HL-60/S4 (cell line): ENCODE measurements at regions not wholly inside any gene's neighbourhood (a gene's known extent, or its start where the extent isn't known, plus 50 kb on each side); places are given as distances from the start of the nearest gene placed in this dataset.

Experiments
- in situ Hi-C: fragments of 300-500 bp; cut with MboI; formaldehyde crosslinking; loops from 2 replicates; pipeline ENCODE4 v1.14.3; 2022; ENCODE audit warnings: low sequenced_read_pairs

DNA sequence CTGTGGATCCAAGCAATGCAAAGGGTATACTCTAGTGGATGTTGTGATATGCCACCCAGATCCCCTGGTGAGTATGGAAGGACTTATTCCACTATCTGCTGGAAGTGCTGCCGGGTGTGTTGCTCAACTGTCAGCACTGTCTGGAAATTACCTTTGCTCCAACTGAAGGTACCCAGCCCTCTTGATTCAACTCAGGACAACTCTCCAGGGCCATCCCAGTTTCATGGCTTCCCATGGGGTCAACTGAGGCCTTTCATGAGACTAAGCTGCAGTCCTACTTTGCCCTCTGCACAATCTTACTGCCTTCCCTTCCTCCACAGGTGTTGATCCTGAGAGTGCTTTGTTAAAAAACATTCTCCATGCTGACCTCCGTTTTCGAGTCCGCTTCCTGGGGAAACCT lies 99.8 kb downstream of the SPRY1 start:
- in situ Hi-C loops: no loop called here

DNA sequence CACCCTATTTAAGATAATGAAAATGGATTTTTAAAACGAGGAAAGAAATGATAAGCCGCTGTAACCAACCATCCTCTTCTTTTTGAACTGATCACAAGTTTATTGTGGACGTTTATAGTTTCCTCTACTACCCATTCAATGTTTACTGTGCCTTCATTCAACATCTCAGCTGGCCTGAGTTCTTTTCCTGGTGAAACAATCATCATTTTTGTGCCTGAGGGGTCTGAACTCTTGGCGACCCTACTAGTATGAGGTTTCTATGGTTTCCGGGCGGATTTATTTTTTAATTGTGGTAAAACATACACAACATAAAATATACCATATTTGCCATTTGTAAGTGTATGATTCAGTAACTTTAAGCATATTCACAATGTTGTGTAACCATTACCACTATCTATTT lies 100.7 kb downstream of the SPRY1 start:
- in situ Hi-C loops: no loop called here

DNA sequence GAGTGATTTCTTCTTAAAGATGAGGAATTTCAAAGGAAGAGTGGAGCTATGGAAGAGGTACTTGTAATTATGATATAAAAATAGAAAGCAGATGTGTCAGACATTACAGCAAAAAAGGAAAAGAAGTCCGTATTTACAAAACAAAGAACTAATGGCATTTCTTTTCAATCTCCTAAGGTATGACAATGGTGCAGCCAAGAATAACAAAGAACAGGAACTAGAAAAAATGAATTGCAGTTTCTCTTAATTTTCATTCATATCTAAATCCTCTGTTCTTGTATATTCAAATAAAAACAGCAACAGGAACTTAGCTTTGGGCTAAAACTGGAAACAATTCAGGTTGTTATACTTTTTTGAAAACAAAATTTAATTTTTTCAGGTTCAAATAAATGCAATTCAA lies 105.1 kb downstream of the SPRY1 start:
- in situ Hi-C loops: no loop called here

DNA sequence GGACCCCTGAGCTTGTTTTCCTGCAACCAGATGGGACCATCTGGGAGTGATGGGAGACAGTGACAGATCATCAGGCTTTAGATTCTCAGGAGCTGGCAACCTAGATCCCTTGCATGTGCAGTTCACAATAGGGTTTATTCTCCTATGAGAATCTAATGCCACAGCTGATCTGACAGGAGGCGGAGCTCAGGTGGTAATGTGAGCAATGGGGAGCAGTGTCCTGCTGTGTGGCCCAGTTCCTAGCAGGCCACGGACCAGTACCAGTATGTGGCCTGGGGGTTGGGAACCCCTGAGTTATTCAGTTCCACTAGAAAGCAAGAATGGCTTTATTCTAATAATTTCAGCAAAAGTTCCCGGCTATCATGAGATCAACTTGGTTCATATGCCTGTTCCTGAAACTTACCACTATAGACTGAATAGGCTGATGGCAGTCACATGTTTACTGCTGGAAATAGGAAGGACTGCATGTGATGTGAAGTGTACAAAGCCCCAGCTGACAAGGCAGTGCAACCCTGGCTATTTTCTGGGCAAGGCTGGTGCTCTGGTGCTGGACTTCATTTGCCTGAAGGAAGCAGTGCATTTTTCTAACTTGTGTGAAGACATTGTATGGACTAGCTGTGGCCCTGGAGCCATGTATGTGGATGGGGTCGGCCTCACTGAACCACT lies 107.2 kb downstream of the SPRY1 start:
- in situ Hi-C loops: no loop called here

DNA sequence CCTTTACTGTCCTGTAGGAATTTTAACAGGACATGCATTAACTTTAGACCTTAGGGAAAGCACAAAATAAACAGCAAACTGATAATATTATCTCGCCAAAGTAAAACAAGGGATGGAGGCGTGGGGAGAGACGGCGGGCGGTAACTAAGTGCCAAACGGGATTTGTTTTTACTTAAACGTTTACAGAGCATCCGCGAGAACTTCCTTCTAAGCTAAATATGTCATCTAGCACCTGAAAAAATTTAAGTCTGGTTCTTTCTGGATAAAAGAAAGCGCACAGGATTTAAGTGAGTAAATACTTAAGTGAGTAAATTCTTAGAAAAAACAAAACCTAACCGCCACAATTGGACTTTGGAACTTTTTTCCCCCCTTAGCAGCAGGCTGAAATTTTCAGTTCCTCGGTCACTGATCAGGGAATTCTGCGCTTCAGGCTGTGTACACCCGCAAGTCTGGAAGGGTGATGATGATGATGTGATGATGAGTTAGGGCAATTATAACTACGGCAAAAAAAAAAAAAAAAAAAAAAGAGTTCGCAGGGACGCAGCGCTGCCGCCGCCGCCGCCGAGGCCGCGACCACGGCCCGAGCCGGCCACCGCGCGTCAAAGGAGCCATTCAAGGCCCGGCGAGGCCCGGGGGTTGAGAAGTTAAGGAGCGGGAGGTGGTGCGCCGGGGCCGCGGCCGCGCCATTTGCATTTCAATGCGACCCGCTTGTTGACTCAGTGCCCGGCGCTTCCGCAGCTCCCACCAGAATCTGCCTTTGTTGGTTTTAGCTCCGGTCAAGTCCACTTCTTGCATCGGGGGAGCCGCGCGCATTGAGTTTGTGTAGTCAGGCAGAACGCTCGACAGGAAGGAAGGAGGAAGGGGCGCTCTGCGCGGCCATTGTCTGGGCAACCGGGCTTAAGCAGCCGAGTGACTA lies 108.8 kb downstream of the SPRY1 start:
- in situ Hi-C loops: no loop called here

DNA sequence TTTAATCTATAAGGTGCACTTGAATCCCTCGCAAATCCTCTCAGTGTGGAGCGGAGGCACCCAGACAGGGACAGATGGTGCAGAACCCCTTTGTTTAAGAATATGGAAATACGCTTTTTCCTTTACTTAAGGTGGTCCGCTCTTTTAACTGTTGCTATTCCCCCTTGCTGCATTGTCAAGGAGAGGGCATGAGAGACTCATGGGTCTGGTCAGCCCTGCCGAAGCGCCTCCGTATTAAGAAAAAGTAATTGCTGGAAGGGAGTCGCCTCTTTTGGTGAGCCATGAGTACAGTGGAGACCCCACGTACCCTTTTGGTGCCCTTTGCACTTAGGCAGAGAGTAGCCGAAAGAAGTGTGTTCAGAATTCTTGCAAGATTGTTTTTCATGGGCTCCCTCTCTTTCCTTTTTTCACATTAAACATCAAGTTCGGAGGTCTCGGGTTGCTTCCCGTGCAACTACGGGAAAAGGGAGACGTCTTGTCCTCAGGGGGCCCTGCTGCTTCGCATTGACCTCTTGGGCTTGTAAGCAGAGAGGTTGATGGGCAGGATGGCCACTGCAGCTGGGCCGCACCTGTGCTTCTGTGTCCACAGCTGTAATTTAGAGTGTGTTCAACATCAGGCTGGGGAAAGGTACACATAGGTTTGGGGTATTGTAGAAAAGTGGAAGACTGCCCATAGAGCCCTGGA lies 109.6 kb downstream of the SPRY1 start:
- in situ Hi-C loops: no loop called here

DNA sequence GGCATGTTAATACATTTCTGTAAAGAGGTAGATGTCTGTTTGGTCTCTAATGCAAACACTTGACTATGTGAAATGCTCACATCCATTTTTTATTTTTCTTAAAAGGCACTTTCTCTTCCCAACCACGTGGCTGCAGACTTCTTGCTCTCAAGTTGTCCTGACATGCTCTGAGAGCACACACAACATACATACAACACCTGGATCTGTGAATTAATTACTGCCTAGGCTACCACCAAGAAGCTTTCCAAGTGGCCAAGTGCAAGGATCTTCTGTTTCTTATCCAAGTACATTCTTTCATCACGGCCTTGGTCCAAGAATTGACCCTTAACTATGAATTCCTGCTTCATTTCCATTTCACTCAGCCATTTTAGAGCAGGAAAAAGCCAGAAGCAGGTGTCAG lies 110.8 kb downstream of the SPRY1 start:
- in situ Hi-C loops: no loop called here

DNA sequence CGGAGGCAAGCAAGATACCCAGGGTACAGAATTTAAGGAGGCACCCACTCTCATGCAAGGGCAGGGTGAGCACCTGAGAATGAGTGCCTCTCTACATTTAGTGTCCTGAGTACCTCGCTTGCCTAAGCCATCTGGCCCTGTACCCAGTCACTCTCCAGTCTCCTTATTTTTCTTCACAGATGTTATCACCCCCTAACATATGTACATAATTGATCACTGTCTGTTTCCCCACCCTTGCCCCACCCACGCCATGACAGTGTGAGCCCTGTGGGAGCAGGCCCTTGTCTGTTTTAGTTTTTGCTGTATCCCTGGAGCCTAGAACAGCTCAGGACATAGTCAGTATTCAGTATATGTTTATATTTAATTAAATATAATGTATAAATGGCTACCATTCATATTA lies 113.6 kb downstream of the SPRY1 start:
- in situ Hi-C loops: no loop called here

DNA sequence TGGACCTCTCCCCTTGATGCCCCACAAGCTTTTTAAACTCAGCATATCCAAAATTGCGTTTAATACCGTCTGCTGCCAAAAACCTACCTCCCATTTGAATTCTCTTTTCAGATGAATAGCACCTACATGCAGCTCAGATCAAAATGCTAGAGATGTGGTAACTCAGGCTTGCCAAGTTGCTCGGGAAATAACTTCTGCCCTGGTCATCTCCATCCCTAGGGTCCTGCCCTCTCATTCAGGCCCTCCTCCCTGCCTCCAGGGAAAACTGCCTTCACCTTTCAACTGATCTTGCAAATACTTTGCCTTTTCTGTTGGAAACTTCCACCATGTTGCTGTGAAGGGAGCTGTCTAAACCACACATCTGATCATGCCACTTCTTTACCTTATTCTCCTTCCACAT lies 114.1 kb downstream of the SPRY1 start:
- in situ Hi-C loops: no loop called here

DNA sequence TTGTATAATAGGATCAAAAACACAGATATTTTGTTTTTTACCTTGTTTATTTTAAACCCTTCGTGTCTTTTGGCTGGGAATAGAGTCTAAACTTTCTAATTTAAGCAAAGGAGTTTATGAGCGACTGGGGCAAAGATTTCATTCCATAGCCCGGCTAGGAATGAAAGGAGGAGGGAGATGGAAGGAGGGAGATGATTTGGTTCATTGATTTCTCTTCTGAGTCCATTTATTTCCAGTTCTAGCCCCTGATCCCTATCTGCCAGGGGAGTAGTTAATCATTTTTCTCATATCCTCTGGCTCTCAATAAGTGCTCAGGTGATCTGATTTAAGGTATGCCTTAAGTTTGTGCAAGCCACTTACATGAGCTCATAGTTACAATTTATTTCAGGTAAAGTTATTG lies 120.0 kb downstream of the SPRY1 start:
- in situ Hi-C loops: no loop called here

DNA sequence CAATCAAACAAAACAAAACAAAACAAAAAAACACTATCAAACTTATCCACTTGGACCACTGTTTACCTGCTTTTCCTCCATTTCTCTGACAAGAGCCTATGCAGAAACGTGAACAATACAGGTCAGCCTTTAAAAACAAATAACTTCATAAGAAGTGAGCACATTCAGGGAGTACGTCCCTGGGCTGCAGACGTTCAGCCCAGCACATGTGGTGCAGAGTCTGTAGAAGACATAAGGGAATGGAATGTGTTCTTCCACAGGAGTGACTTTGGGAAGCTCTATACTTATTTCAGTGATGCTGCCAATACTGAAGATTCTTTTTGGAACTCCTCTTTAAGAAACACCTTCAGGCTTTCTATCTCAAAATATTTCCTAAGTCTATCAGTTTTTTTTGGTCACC lies 120.6 kb downstream of the SPRY1 start:
- in situ Hi-C loops: no loop called here

DNA sequence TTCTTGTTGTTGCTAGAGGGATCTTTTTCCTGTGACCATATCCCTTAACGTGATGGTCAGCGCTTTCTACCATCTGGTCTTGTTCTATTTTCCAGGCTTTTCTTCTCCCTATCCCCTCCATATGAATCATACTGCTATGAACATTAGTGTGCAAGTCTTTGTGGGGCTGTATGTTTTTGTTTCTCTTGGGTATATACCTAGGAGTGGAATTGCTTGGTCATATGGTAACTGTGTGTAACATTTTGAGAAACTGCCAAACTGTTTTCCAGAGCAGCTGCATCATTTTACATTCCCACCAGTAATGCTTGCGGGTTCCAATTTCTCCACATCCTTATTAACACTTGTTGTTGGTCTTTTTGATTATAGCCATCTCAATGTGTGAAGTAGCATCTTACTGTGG lies 121.4 kb downstream of the SPRY1 start:
- in situ Hi-C loops: no loop called here

DNA sequence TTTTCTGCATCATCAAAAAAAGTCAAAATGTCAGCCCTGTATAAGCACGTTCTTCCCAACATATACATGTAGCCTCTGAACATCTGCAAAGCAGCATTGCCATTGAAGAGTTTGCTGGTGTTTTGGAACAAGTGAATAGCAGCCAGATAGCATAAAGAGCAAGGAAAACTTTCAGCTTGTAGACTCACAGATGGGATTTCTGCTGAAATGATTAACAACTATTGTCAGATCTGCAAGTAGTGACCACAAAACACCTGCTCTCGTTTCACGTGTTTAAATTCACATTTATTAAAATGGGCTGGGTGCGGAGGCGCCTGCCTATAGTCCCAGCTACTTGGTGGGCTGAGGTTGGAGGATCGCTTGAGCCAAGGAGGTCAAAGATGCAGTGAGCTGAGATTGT lies 123.7 kb downstream of the SPRY1 start:
- in situ Hi-C loops: no loop called here

DNA sequence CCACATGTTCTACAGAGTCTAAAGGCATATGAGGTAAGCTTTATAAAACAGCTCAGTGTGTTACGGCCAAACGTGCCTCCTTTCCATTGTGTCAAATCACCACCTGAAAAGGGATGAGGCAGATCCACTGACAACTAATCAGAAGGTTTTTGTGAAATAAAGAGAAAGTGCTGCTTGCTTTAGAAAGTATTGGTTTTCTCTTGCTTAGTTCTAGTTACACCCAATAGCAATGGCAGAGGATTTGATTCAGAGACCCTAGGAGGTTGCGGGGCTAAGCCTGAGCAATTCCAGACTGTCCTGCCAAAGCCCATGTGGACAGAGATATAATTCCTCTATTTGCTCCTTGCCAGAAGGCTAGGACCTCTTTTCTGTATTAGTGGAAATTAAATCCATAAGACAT lies 125.5 kb downstream of the SPRY1 start:
- in situ Hi-C loops: no loop called here

DNA sequence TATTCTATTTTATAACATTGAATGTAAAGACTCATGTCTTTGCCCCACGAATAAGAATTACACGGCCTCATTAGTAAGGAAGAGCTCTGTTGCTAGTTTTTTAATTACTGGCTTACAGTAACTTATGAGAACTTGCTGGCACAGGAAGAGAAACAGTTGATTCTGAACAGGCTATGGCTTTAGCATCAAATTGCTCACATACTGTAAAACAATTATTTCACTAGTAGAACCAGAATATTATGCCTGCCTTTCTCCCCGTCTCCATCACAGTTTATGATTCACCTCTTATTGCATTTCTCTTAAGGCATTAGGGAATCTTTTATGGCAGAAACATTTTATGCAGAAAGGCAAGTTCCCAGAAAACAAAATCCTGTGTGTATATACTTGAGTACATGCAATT lies 126.1 kb downstream of the SPRY1 start:
- in situ Hi-C loops: no loop called here

DNA sequence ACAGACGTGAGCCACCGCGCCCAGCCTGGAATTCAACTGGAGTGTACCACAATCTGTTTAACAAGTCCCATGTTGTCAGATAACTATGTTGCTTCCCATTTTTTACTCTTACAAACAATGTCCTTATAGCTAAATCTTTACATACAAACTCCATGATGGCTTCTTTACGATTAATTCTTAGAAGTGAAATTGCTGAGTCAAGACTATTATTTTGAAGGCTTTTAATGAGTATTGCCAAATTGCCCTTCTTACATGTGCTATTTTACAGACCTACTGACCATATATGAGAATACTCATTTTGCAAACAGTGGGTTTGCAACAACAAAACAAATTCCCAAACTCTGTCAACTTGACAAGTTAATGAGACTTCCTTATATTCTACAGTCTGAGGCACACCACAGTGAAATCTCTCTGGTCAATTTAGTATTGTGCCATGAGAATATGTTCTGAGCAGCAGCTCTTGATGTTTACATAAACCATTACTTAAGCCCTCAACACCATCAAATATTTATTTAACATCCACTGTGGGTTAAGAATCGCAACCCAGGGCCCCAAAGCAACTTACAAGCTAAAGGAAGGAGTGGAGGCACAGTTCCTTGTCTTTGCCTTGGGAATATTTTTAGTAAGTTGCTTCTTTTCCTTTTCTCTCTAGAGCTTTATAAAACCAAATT lies 128.5 kb downstream of the SPRY1 start:
- in situ Hi-C loops: no loop called here

DNA sequence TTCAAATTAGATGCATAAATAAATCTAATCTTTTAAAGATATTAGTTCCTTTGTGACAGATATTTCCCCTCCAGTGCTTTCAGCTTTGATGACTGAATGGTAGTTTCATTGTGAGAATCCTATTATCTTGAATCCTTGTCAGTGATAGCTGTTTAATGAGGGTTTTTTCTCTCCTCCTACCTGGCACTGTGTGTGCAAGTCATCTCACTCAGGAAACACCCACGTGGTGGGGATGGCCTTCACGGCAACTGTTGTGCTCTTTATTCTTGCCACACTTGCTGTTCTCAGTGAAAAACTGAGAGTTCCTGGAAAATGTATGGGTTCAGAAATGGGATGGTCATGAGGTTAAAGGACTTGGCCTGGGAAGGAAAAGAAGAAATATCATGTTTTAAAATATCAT lies 129.9 kb downstream of the SPRY1 start:
- in situ Hi-C loops: no loop called here

DNA sequence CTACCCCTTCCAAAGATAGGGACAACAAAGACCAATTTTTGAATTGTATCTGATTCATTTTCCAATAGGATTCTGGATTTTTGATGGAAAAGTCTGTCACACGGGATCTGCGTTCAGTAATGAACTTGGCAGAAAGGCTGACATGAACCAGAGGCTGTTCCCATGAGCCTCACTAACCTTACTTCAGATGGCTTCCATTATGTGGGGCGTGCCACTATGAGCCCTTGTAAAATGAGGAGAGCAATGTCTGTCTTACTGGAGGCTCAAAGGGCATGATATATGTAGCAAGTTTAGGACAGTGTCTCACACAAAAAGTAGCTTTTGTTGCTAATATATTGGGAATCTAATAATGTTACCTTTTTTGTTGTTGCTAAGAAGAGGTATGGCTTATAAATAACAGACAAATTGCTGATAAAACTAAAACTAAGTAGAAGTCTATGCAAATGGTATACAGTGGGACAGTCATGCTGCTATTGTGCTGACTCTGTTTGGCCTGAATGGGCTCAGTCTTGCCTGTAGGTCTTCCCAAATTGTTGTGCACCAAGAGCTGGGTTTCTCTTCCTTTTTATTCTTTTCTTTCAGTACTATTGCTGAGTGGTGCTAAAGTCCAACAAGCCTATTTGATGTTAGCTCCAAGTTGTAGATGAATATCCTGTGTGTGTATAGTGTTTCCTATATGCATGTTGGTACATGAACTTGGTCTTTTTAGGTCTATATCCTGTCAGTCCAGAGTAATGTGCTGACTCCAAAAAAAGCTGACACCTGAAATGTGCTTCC lies 132.1 kb downstream of the SPRY1 start:
- in situ Hi-C loops: no loop called here

DNA sequence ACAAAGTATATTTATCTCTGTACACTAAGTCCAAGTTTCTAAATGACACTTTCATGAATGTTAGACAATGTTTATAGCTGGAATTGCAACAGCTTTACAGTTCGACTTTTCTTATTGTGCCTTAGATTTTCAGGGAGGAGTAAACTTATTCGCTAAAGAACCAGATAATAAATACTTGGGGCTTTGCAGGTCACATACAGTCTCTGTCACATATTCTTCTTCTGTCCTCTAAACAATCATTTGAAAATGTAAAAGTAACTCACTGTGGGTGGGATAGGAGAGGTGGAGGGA lies 132.6 kb downstream of the SPRY1 start:
- in situ Hi-C loops: no loop called here

DNA sequence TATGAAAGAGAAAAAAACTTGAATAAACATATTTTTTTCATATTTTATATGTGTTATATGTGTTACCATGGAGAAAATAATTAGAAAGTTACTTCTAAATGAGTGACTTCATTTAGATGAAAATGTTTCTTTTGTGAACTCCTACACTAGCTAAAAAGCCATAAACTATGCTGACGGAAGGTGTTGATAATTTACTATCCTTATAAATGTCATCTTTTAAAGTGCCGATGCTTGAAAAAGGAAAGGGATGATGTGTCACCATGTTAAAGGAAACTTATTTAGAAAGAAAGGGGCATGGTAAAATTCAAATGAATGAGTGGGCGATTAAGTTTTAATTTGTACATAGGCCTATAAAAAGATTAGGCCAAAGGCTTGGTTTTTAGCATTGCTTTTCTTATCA lies 133.8 kb downstream of the SPRY1 start:
- in situ Hi-C loops: no loop called here
